ENCODE measurements at regions not wholly inside any gene's neighbourhood (a gene's known extent, or its start where the extent isn't known, plus 50 kb on each side); places are given as distances from the start of the nearest gene placed in this dataset.

DNA sequence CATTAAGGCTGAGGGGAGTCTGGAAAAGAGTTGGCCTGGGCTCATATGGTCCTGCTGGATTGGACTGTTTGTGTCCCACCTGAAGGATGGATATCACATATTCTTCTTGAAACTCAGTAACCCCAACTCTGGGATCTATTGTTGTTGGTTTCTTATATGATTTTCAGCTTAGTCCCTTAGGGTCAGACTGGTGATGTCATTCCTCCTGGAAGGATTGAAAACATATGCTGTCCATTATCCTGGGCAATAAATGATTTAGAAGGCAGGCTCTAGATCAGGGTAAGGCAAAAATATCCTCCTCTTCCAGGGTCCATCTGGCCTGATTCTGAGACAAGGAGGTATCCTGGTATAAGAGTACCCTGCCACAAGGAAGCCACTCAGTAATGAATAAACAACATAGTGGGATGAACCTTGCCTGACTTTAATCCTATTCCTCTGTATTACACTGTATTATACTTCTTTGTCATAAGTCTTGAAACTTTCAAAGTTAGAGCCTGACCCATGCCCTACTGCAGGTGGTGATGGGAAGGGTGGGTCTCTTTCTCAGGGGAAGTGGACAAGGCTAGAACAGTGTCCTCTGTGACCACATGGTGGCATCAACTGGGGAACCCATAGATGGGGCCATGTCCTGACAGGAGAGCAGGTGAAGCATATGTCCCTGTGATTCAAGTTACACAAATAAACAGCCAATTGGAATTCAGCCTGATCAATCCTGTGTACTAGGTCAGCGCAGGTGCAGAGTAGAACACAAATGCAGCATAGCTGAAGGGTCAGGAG lies 454.4 kb upstream of the TRPC7 start:
- no peak for TF ChIP-seq TAF1 (IDR thresholded peaks at IDR 0.05; ENCODE audit: borderline replicate concordance, insufficient read depth, low read length)
- TF ChIP-seq, protein P1, sequence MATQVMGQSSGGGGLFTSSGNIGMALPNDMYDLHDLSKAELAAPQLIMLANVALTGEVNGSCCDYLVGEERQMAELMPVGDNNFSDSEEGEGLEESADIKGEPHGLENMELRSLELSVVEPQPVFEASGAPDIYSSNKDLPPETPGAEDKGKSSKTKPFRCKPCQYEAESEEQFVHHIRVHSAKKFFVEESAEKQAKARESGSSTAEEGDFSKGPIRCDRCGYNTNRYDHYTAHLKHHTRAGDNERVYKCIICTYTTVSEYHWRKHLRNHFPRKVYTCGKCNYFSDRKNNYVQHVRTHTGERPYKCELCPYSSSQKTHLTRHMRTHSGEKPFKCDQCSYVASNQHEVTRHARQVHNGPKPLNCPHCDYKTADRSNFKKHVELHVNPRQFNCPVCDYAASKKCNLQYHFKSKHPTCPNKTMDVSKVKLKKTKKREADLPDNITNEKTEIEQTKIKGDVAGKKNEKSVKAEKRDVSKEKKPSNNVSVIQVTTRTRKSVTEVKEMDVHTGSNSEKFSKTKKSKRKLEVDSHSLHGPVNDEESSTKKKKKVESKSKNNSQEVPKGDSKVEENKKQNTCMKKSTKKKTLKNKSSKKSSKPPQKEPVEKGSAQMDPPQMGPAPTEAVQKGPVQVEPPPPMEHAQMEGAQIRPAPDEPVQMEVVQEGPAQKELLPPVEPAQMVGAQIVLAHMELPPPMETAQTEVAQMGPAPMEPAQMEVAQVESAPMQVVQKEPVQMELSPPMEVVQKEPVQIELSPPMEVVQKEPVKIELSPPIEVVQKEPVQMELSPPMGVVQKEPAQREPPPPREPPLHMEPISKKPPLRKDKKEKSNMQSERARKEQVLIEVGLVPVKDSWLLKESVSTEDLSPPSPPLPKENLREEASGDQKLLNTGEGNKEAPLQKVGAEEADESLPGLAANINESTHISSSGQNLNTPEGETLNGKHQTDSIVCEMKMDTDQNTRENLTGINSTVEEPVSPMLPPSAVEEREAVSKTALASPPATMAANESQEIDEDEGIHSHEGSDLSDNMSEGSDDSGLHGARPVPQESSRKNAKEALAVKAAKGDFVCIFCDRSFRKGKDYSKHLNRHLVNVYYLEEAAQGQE (IDR thresholded peaks at IDR 0.05; ENCODE audit: insufficient read depth in 1 of 2, low read depth in 2 of 2, low read length in 2 of 2): no peak
